ENCODE measurements at regions not wholly inside any gene's neighbourhood (a gene's known extent, or its start where the extent isn't known, plus 50 kb on each side); places are given as distances from the start of the nearest gene placed in this dataset.

DNA sequence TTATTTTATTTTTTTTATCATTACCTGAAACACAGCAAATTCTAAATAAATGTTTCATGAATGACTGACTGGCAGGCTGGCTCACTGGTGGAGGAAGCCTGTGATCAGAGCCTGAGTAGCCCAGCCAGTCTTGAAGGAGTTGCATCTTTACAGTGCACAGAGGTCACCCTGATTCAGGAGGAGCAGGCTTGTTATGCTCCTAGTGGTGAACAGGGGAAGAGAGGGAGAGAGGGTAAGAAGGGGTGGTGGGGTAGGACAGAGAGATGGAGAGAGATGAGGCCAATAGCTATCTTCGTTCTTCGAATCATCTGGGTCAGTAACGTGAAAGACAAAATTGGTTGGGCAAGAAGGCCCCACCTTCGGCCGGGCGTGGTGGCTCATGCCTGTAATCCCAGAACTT lies 202.6 kb upstream of the MCTP2 start:
- intact Hi-C loops (cut with DNase I; ENCODE audit: low total_unique reads), result no loop called here
- 91 to 93% methylated on average over 6 of the region's 6 CpGs for WGBS, 2 donors

DNA sequence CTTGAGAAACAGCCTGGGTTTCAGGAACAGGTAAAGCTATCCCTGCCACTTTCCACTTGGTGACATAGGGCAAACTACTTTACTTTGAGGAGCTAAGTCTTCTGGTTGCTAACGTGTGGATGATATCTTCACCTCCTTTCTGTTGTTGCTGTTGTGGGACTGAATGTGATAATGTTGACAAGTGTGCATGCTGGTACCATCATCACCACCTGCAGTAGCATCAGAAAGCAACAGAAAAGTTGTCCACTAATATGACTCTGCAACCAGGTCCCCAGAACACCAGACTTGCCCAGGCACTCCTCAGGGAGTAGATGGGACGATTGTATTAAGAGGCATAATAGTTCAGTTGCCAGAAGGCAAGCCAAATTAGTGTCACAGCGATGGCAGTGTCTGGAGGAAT lies 203.2 kb upstream of the MCTP2 start:
- no peak for TF ChIP-seq POLR2A (IDR thresholded peaks at IDR 0.05)
- TF ChIP-seq, protein P1, sequence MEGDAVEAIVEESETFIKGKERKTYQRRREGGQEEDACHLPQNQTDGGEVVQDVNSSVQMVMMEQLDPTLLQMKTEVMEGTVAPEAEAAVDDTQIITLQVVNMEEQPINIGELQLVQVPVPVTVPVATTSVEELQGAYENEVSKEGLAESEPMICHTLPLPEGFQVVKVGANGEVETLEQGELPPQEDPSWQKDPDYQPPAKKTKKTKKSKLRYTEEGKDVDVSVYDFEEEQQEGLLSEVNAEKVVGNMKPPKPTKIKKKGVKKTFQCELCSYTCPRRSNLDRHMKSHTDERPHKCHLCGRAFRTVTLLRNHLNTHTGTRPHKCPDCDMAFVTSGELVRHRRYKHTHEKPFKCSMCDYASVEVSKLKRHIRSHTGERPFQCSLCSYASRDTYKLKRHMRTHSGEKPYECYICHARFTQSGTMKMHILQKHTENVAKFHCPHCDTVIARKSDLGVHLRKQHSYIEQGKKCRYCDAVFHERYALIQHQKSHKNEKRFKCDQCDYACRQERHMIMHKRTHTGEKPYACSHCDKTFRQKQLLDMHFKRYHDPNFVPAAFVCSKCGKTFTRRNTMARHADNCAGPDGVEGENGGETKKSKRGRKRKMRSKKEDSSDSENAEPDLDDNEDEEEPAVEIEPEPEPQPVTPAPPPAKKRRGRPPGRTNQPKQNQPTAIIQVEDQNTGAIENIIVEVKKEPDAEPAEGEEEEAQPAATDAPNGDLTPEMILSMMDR (IDR thresholded peaks at IDR 0.05), result no peak
- H3K4me3 ChIP-seq (ENCODE audit: low read depth, poor library complexity, severe bottlenecking), result no peak overlapping the region
- intact Hi-C loops (cut with DNase I; ENCODE audit: low total_unique reads), result no loop called here
- 77 to 81% methylated on average over 3 of the region's 3 CpGs for WGBS, 2 donors
- DNase-seq (ENCODE audit: low spot score in 2 of 2), result no peak

More for the DNA sequence above, 202.6 kb upstream of the MCTP2 start:
- no peak for DNase-seq (ENCODE audit: low spot score in 2 of 2)
- H3K4me3 ChIP-seq (ENCODE audit: low read depth, poor library complexity, severe bottlenecking), result no peak overlapping the region
- no peak for TF ChIP-seq POLR2A (IDR thresholded peaks at IDR 0.05)
- TF ChIP-seq, protein P1 (IDR thresholded peaks at IDR 0.05), result no peak

- no peak for DNase-seq (ENCODE audit: low spot score in 2 of 2)
- WGBS, 2 donors, result 70 to 84% methylated on average over 1 of the region's 1 CpG
- no peak overlapping the region for H3K4me3 ChIP-seq (ENCODE audit: low read depth, poor library complexity, severe bottlenecking)
- TF ChIP-seq, protein P1 (IDR thresholded peaks at IDR 0.05), result no peak
- no peak for TF ChIP-seq POLR2A (IDR thresholded peaks at IDR 0.05)
- intact Hi-C loops (cut with DNase I; ENCODE audit: low total_unique reads), result no loop called here
Observed at GRCh38 chr15:94027581-94027980, 203.8 kb upstream of the MCTP2 start.

DNA sequence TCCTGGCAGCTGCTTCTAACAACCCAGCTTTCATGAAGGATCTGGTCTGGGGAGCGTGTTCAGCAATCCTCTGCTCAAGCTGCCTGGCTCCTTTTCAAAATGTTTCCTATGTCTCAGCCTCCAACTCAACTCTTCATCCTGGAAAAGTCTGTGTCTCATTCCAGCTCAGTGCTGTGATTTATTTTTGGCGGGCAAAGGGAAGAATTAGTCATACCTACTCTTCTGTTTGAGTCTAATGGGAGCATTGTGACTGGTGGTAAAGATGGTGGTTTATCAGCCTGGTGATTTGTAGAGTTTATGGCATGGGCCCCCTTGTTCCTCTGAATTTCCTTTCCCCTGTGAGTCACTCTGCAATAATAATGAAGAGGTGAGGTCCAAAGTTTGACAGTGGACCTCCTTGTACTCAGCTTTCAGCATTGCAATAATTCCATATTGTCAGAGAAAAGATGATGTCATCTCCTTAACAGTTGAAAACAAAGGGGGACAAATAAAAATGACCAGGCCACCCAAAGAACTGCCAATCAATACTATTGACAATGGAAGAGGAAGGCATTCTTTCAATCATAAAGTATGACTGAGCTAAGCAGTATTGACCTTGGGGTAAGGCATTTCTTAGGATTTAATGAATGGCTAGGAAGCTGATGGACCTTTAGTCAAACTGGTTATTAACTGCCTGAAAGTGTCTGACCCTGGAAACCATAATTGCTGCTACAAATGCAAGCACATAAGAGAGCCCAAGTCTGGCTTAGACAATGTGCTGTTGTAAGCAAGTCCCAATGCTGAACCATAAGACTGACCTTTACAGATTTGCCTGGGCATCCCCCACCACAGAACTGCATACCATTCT lies 204.7 kb upstream of the MCTP2 start:
- DNase-seq (ENCODE audit: low spot score in 2 of 2), result no peak
- 10 to 26% methylated on average over 2 of the region's 2 CpGs for WGBS, 2 donors
- intact Hi-C loops (cut with DNase I; ENCODE audit: low total_unique reads), result no loop called here
- TF ChIP-seq, protein P1 (IDR thresholded peaks at IDR 0.05), result no peak
- no peak for TF ChIP-seq POLR2A (IDR thresholded peaks at IDR 0.05)
- no peak overlapping the region for H3K4me3 ChIP-seq (ENCODE audit: low read depth, poor library complexity, severe bottlenecking)

DNA sequence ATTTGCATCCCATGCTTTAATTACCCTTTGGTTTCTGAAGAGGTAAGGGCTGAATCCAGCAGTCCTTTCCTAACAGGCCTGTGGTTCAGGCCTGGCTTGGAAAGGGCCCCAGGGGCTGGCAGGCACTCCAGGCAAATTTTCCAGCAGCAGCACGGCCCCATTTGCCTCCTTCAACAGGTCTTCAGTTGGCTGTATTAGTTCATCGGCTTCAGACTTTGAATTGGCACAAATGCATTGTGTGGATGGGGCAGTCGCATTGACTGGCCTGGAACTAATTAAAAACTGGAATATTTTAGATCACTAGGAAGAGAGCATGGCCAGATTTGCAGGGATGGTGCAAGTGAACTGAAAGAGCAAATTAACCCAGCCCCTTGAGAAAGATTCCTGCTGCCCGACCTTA lies 207.8 kb upstream of the MCTP2 start:
- no peak for TF ChIP-seq POLR2A (IDR thresholded peaks at IDR 0.05)
- TF ChIP-seq, protein P1 (IDR thresholded peaks at IDR 0.05), result no peak
- WGBS, 2 donors, result 45 to 65% methylated on average over 4 of the region's 4 CpGs
- DNase-seq (ENCODE audit: low spot score in 2 of 2), result no peak
- H3K4me3 ChIP-seq (ENCODE audit: low read depth, poor library complexity, severe bottlenecking), result no peak overlapping the region
- intact Hi-C loops (cut with DNase I; ENCODE audit: low total_unique reads), result no loop called here
